Daoy (cell line): ENCODE measurements at regions not wholly inside any gene's neighbourhood (a gene's known extent, or its start where the extent isn't known, plus 50 kb on each side); places are given as distances from the start of the nearest gene placed in this dataset.
"Not testable (repeated sequence)": the region's sequence is repeated elsewhere in the genome, so short reads cannot be mapped to it uniquely, and the experiment has no call there.

Experiments
- DNase-seq: peaks from one replicate; pipeline ENCODE4 v3.0.0-alpha.2; 2015; ENCODE audit warnings: low read depth

- DNase-seq = no peak
Observed at GRCh38 chr1:29563092-29563491, 326.8 kb downstream of the PTPRU start.

GRCh38 chr1:29559056-29559455 is 322.7 kb downstream of the PTPRU start:
- no peak for DNase-seq

GRCh38 chr1:29557701-29558600 is 321.6 kb downstream of the PTPRU start:
- DNase-seq = no peak

GRCh38 chr1:29557066-29557465 is 320.7 kb downstream of the PTPRU start:
- DNase-seq = no peak

GRCh38 chr1:29556657-29557056 is 320.3 kb downstream of the PTPRU start:
- DNase-seq = no peak

GRCh38 chr1:29555043-29555620 is 318.8 kb downstream of the PTPRU start:
- no peak for DNase-seq

GRCh38 chr1:29554208-29554778 is 318.0 kb downstream of the PTPRU start:
- DNase-seq = no peak

GRCh38 chr1:29551123-29551936 is 315.0 kb downstream of the PTPRU start:
- no peak for DNase-seq

- no peak for DNase-seq
Observed at GRCh38 chr1:29550119-29550841, 314.0 kb downstream of the PTPRU start.

- not testable (repeated sequence) for DNase-seq
Observed at GRCh38 chr1:29549728-29550118, 313.4 kb downstream of the PTPRU start.

GRCh38 chr1:29549001-29549400 is 312.7 kb downstream of the PTPRU start:
- no peak for DNase-seq

- DNase-seq = no peak
Observed at GRCh38 chr1:29548091-29548490, 311.8 kb downstream of the PTPRU start.

GRCh38 chr1:29547300-29547699 is 311.0 kb downstream of the PTPRU start:
- DNase-seq = no peak

- DNase-seq = no peak
Observed at GRCh38 chr1:29546496-29546895, 310.2 kb downstream of the PTPRU start.

- no peak for DNase-seq
Observed at GRCh38 chr1:29544406-29544805, 308.1 kb downstream of the PTPRU start.

- no peak for DNase-seq
Observed at GRCh38 chr1:29543586-29543985, 307.3 kb downstream of the PTPRU start.

GRCh38 chr1:29542548-29542947 is 306.2 kb downstream of the PTPRU start:
- DNase-seq = no peak

GRCh38 chr1:29541631-29542030 is 305.3 kb downstream of the PTPRU start:
- DNase-seq = no peak

- DNase-seq = no peak
Observed at GRCh38 chr1:29540801-29541357, 304.6 kb downstream of the PTPRU start.

GRCh38 chr1:29539971-29540370 is 303.6 kb downstream of the PTPRU start:
- no peak for DNase-seq

GRCh38 chr1:29538586-29538985 is 302.3 kb downstream of the PTPRU start:
- DNase-seq = no peak
